GM06990 (cell line): ENCODE measurements at regions not wholly inside any gene's neighbourhood (a gene's known extent, or its start where the extent isn't known, plus 50 kb on each side); places are given as distances from the start of the nearest gene placed in this dataset.

ENCODE experiments used
- DNase-seq: peaks from one replicate; pipeline ENCODE4 v3.0.0-alpha.2; 2011; ENCODE audit not compliant: insufficient read length; ENCODE audit errors: extremely low read depth
- H3K27me3 ChIP-seq: replicated peaks from 2 replicates; pipeline ENCODE4 v1.6.0; 2011; ENCODE audit warnings: low read length; ENCODE audit not compliant: control insufficient read depth, insufficient read depth
- H3K36me3 ChIP-seq: 2 replicates; pipeline ENCODE4 v1.5.1; 2011; ENCODE audit warnings: low read length; ENCODE audit not compliant: control insufficient read depth, insufficient read depth
- H3K4me3 ChIP-seq: replicated peaks from 2 replicates; pipeline ENCODE4 v1.5.1; 2011; ENCODE audit warnings: low read depth, mild to moderate bottlenecking, control low read depth, low read length
- TF ChIP-seq, protein P1 (sequence below): IDR thresholded peaks from 2 replicates; pipeline ENCODE4 v1.5.1; 2011; ENCODE audit warnings: low read length, control low read depth, mild to moderate bottlenecking, inconsistent platforms; ENCODE audit not compliant: insufficient read depth, poor library complexity, severe bottlenecking

DNA sequence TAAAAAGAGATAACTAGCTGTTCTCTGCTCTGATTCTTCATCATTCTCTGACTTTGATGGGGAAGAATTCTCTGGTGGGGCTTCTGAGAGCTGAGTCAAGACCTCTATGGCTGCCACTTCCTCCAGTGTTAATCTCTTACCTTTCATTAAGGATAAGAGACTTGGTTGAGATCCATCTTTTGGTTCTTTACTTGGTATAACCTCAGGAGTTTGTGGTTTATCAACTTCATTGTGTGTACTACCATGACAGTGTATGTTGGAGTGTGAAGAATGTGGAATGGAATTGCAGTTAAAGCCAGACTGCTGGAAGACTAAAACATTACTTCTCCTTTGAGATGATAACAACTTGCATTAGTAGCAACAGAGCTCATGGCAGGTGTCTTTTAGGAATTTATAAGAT, 222.0 kb downstream of the SLITRK5 start:
- TF ChIP-seq, protein P1, sequence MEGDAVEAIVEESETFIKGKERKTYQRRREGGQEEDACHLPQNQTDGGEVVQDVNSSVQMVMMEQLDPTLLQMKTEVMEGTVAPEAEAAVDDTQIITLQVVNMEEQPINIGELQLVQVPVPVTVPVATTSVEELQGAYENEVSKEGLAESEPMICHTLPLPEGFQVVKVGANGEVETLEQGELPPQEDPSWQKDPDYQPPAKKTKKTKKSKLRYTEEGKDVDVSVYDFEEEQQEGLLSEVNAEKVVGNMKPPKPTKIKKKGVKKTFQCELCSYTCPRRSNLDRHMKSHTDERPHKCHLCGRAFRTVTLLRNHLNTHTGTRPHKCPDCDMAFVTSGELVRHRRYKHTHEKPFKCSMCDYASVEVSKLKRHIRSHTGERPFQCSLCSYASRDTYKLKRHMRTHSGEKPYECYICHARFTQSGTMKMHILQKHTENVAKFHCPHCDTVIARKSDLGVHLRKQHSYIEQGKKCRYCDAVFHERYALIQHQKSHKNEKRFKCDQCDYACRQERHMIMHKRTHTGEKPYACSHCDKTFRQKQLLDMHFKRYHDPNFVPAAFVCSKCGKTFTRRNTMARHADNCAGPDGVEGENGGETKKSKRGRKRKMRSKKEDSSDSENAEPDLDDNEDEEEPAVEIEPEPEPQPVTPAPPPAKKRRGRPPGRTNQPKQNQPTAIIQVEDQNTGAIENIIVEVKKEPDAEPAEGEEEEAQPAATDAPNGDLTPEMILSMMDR = no peak
- H3K36me3 ChIP-seq = no peaks in the 10 kb centered on the region
- DNase-seq = no peak

DNA sequence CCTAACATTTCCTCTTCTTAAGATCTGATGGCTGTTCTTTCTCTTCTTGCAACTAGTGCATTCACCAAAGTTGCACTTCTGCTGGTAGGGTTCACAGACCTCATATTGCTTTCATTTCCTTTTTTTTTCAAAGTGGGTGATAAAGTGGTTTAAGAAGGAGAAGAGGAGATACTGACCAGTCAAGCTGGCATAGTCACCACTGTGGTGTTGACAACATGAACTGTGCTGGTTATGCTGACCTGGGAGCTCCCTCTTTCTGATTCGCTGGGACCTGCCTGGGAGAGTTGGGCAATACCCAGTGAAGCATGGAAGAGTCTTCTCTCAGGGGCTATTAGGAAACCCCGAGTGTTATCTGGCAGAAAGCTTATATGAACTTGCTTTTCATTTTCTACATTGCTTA, 222.9 kb downstream of the SLITRK5 start:
- Histone ChIP-seq H3K4me3 (no peak overlapping the region), H3K36me3 (no peaks in the 10 kb centered on the region), H3K27me3 (no peaks in the 10 kb centered on the region)
- TF ChIP-seq, protein P1 = no peak
- DNase-seq = no peak

More for the DNA sequence above, 222.0 kb downstream of the SLITRK5 start:
- no peak overlapping the region for H3K4me3 ChIP-seq
- no peaks in the 10 kb centered on the region for H3K27me3 ChIP-seq

DNA sequence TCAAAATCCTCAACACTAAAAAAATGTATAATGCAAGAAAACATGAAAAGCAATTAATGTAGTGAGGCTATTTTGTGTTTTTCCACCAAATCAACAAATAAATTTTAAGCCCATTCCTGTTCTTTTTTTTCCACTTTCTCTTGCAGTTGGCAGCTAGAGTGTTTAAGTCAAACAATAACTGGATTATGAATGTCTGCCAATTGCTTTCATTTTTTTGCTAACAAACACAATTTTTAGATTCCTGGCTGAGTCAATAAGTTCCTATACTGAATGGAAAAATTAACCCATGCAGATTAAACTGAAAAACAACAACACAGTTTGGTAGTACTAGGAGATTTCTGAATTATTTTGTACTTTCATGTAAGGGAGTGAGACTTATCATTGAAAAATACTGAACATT, 232.4 kb downstream of the SLITRK5 start:
- TF ChIP-seq, protein P1 = no peak
- DNase-seq = no peak
- Histone ChIP-seq H3K36me3 (no peaks in the 10 kb centered on the region), H3K27me3 (no peaks in the 10 kb centered on the region), H3K4me3 (no peak overlapping the region)

DNA sequence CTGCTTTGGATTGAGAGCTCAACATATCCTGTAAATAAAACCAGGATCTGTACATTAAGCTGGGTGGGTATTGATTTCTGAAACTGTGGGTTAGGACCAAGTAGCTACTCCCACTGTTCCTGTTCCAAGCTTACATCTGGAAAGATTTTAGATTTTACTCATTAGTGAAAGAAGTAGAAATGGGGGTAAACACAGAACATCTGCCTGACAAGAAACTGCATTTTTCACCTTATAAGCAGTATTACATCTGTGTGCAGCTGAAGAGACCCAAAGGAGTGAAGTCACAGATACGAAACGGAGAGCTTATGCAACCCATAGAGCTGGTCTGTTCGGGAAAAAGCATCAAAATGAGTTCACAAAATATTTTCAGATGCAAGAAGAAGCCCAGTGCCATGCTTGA, 235.2 kb downstream of the SLITRK5 start:
- no peak for DNase-seq
- Histone ChIP-seq H3K36me3 (no peaks in the 10 kb centered on the region), H3K27me3 (no peaks in the 10 kb centered on the region), H3K4me3 (no peak overlapping the region)
- TF ChIP-seq, protein P1 = no peak

DNA sequence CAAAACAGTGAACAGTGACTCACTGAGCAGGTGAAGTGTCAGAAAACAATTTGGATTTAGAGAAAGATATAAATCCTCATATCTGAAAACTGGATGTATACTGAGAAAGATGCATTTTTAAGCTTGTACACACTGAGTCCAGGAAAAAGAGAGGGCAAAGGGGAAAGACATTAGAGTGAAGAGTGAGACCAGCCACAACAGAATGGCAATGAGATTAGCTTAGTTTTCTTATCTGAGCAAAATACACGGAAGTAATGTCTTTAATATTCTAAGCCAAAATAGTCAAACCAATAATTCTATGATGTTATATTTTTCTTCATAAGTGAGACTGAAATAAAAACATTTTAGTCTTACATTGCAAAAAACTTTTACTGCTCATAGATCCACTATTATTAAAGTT, 236.0 kb downstream of the SLITRK5 start:
- TF ChIP-seq, protein P1 = no peak
- no peak for DNase-seq
- Histone ChIP-seq H3K36me3 (no peaks in the 10 kb centered on the region), H3K4me3 (no peak overlapping the region), H3K27me3 (no peaks in the 10 kb centered on the region)

DNA sequence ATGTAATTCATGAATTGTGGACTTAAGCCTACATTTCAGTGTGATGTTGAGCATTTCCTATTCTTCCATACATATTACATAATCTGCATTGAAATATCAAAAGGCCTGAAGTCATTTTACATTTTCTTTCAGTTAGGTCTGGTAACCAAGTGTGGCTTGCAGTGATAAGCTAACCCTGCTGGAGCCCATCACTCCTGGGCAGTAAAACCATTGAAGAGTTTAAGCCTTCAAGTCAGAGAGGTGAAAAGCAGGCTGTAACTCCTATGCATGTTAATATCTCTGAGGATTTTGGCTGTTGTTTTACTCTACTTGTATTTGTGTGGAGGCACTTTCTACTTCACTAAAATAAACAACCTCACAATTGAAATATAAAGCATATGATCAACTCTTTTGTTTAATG, 248.8 kb downstream of the SLITRK5 start:
- Histone ChIP-seq H3K27me3 (no peaks in the 10 kb centered on the region), H3K4me3 (no peak overlapping the region), H3K36me3 (no peaks in the 10 kb centered on the region)
- TF ChIP-seq, protein P1 = no peak
- DNase-seq = no peak
